ENCODE measurements at regions not wholly inside any gene's neighbourhood (a gene's known extent, or its start where the extent isn't known, plus 50 kb on each side); places are given as distances from the start of the nearest gene placed in this dataset.

GRCh38 chr9:23577611-23578010 is 248.4 kb downstream of the ELAVL2 start:
- Histone ChIP-seq H3K4me1 (ENCODE audit: control insufficient read depth, extremely low read depth, insufficient read depth, low read length) (no peaks in the 10 kb centered on the region), H2AFZ (ENCODE audit: control insufficient read depth, low read length) (no peak overlapping the region), H3K4me2 (ENCODE audit: control insufficient read depth, extremely low read depth, insufficient read depth, low read depth, low read length) (no peak overlapping the region), H3K9ac (ENCODE audit: control insufficient read depth, extremely low read depth, insufficient read depth, low read length) (no peak overlapping the region), H3K27me3 (ENCODE audit: control insufficient read depth, extremely low read depth, insufficient read depth, low read length) (no peaks in the 10 kb centered on the region), H3K27ac (ENCODE audit: control insufficient read depth, insufficient read depth, low read length) (no peak overlapping the region), H3K9me1 (ENCODE audit: control insufficient read depth, extremely low read depth, insufficient read depth, low read length) (no peaks in the 10 kb centered on the region), H4K20me1 (ENCODE audit: control insufficient read depth, extremely low read depth, insufficient read depth, low read length) (no peaks in the 10 kb centered on the region), H3K36me3 (ENCODE audit: control insufficient read depth in 2 of 2, extremely low read depth in 1 of 2, insufficient read depth in 2 of 2, low read length in 2 of 2) (no peaks in the 10 kb centered on the region), H3K9me3 (ENCODE audit: control insufficient read depth, low read depth, low read length) (no peaks in the 10 kb centered on the region), H3K79me2 (ENCODE audit: control insufficient read depth, insufficient read depth, low read length) (no peaks in the 10 kb centered on the region), H3K4me3 (ENCODE audit: control insufficient read depth in 2 of 3, extremely low read depth in 1 of 3, insufficient read depth in 2 of 3, low read depth in 1 of 3, low read length in 3 of 3) (no peak overlapping the region)
- DNase-seq (ENCODE audit: low read depth, low spot score) (no peak), FAIRE-seq (no peak)
- TF ChIP-seq CTCF (optimal IDR thresholded peaks at IDR 0.05 in 1 of 3, IDR thresholded peaks at IDR 0.05 in 1 of 3, conservative IDR thresholded peaks at IDR 0.05 in 1 of 3; ENCODE audit: extremely low read depth in 1 of 3, insufficient read depth in 2 of 3, low read length in 3 of 3) (no peak), EZH2 (IDR thresholded peaks at IDR 0.05; ENCODE audit: low read length) (no peak)
- dilution Hi-C loops (cut with MboI; ENCODE audit: extremely low pct_ligation_motif_present, low sequenced_read_pairs): no loop called here

- DNase-seq (ENCODE audit: low read depth, low spot score): peak; percentile 9
Observed at GRCh38 chr9:23581931-23582330, 244.1 kb downstream of the ELAVL2 start.

More at GRCh38 chr9:23581931-23582330, 244.1 kb downstream of the ELAVL2 start:
- Histone ChIP-seq H3K4me1 (ENCODE audit: control insufficient read depth, extremely low read depth, insufficient read depth, low read length) (no peaks in the 10 kb centered on the region), H2AFZ (ENCODE audit: control insufficient read depth, low read length) (no peak overlapping the region), H3K4me3 (ENCODE audit: control insufficient read depth in 2 of 3, extremely low read depth in 1 of 3, insufficient read depth in 2 of 3, low read depth in 1 of 3, low read length in 3 of 3) (no peak overlapping the region), H3K9me3 (ENCODE audit: control insufficient read depth, low read depth, low read length) (no peaks in the 10 kb centered on the region), H3K9me1 (ENCODE audit: control insufficient read depth, extremely low read depth, insufficient read depth, low read length) (no peaks in the 10 kb centered on the region), H3K4me2 (ENCODE audit: control insufficient read depth, extremely low read depth, insufficient read depth, low read depth, low read length) (no peak overlapping the region), H4K20me1 (ENCODE audit: control insufficient read depth, extremely low read depth, insufficient read depth, low read length) (no peaks in the 10 kb centered on the region), H3K36me3 (ENCODE audit: control insufficient read depth in 2 of 2, extremely low read depth in 1 of 2, insufficient read depth in 2 of 2, low read length in 2 of 2) (no peaks in the 10 kb centered on the region), H3K27ac (ENCODE audit: control insufficient read depth, insufficient read depth, low read length) (peak overlapping the region; percentile 28), H3K27me3 (ENCODE audit: control insufficient read depth, extremely low read depth, insufficient read depth, low read length) (no peaks in the 10 kb centered on the region), H3K79me2 (ENCODE audit: control insufficient read depth, insufficient read depth, low read length) (no peaks in the 10 kb centered on the region), H3K9ac (ENCODE audit: control insufficient read depth, extremely low read depth, insufficient read depth, low read length) (no peak overlapping the region)
- FAIRE-seq: peak; percentile 41
- TF ChIP-seq CTCF (optimal IDR thresholded peaks at IDR 0.05 in 1 of 3, IDR thresholded peaks at IDR 0.05 in 1 of 3, conservative IDR thresholded peaks at IDR 0.05 in 1 of 3; ENCODE audit: extremely low read depth in 1 of 3, insufficient read depth in 2 of 3, low read length in 3 of 3) (no peak), EZH2 (IDR thresholded peaks at IDR 0.05; ENCODE audit: low read length) (no peak)
- dilution Hi-C loops (cut with MboI; ENCODE audit: extremely low pct_ligation_motif_present, low sequenced_read_pairs): no loop called here
